ENCODE measurements at regions not wholly inside any gene's neighbourhood (a gene's known extent, or its start where the extent isn't known, plus 50 kb on each side); places are given as distances from the start of the nearest gene placed in this dataset.

DNA sequence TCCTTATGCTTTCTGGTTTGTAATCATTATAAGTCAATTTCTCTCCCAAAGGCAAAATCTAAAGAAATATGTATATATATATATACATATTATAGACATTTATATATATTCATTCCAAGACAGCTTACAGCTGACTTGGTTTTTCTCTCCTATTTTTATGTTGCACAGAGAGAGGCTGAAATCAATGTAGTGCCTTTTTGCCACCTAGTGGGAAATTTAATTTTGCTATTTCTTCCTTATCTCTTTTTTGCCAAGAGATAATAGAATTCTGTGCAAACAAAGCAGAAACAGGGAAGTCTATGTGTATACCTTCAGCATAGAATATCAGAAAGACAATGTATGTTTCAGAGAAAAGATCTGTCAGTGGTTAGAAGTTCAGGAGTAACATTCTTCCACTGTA lies 186.0 kb upstream of the ANO5 start:
- TF ChIP-seq, protein P1, sequence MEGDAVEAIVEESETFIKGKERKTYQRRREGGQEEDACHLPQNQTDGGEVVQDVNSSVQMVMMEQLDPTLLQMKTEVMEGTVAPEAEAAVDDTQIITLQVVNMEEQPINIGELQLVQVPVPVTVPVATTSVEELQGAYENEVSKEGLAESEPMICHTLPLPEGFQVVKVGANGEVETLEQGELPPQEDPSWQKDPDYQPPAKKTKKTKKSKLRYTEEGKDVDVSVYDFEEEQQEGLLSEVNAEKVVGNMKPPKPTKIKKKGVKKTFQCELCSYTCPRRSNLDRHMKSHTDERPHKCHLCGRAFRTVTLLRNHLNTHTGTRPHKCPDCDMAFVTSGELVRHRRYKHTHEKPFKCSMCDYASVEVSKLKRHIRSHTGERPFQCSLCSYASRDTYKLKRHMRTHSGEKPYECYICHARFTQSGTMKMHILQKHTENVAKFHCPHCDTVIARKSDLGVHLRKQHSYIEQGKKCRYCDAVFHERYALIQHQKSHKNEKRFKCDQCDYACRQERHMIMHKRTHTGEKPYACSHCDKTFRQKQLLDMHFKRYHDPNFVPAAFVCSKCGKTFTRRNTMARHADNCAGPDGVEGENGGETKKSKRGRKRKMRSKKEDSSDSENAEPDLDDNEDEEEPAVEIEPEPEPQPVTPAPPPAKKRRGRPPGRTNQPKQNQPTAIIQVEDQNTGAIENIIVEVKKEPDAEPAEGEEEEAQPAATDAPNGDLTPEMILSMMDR (conservative IDR thresholded peaks at IDR 0.05; ENCODE audit: low read length): no peak
- TF ChIP-seq EZH2phosphoT487 (IDR thresholded peaks at IDR 0.05; ENCODE audit: borderline replicate concordance, low read depth, low read length): no peak
